NCI-H446 (cell line): ENCODE measurements at regions not wholly inside any gene's neighbourhood (a gene's known extent, or its start where the extent isn't known, plus 50 kb on each side); places are given as distances from the start of the nearest gene placed in this dataset.

Source experiments
- DNase-seq, 2 experiments: peaks; one replicate each; lab custom pipeline; 2025; lab: John Stamatoyannopoulos, UW

- no peak for DNase-seq
Measured at GRCh38 chr19:33900817-33901216, 104.1 kb downstream of the KCTD15 start.

- no peak for DNase-seq
Measured at GRCh38 chr19:33902395-33902794, 105.7 kb downstream of the KCTD15 start.

GRCh38 chr19:33902802-33903488 is 106.3 kb downstream of the KCTD15 start:
- DNase-seq, result no peak

GRCh38 chr19:33903489-33903850 is 106.8 kb downstream of the KCTD15 start:
- DNase-seq, result no peak

GRCh38 chr19:33904681-33905080 is 108.0 kb downstream of the KCTD15 start:
- no peak for DNase-seq

GRCh38 chr19:33905473-33905936 is 108.8 kb downstream of the KCTD15 start:
- no peak for DNase-seq

- no peak for DNase-seq
Measured at GRCh38 chr19:33905937-33906577, 109.4 kb downstream of the KCTD15 start.

- DNase-seq, result no peak
Measured at GRCh38 chr19:33906578-33907335, 110.1 kb downstream of the KCTD15 start.

- DNase-seq, result no peak
Measured at GRCh38 chr19:33910922-33911321, 114.3 kb downstream of the KCTD15 start.

- no peak for DNase-seq
Measured at GRCh38 chr19:33914599-33914998, 117.9 kb downstream of the KCTD15 start.

GRCh38 chr19:33916792-33917191 is 120.1 kb downstream of the KCTD15 start:
- no peak for DNase-seq

GRCh38 chr19:33919291-33919690 is 122.6 kb downstream of the KCTD15 start:
- no peak for DNase-seq

GRCh38 chr19:33921165-33921564 is 124.5 kb downstream of the KCTD15 start:
- no peak for DNase-seq

- no peak for DNase-seq
Measured at GRCh38 chr19:33926306-33926705, 129.6 kb downstream of the KCTD15 start.

- DNase-seq, result no peak
Measured at GRCh38 chr19:33927789-33928457, 131.3 kb downstream of the KCTD15 start.

GRCh38 chr19:33928458-33928950 is 131.8 kb downstream of the KCTD15 start:
- DNase-seq, result no peak

GRCh38 chr19:33933931-33934330 is 137.3 kb downstream of the KCTD15 start:
- no peak for DNase-seq

- DNase-seq, result no peak
Measured at GRCh38 chr19:33938821-33939220, 142.2 kb downstream of the KCTD15 start.

- DNase-seq, result no peak
Measured at GRCh38 chr19:33941133-33941532, 144.5 kb downstream of the KCTD15 start.

- DNase-seq, result no peak
Measured at GRCh38 chr19:33946535-33947264, 150.0 kb downstream of the KCTD15 start.

GRCh38 chr19:33947265-33947964 is 150.7 kb downstream of the KCTD15 start:
- DNase-seq, result no peak
